GM13976 (cell line): ENCODE measurements at regions not wholly inside any gene's neighbourhood (a gene's known extent, or its start where the extent isn't known, plus 50 kb on each side); places are given as distances from the start of the nearest gene placed in this dataset.
A peak's percentile ranks its signal among the peaks of the same experiment; 100 is the strongest.

Experiments used
- DNase-seq: peaks from one replicate; pipeline ENCODE4 v3.0.0; 2012; ENCODE audit warnings: low spot score
- CTCF ChIP-seq: IDR thresholded peaks from 2 replicates; pipeline ENCODE4 v1.5.1; 2012; ENCODE audit warnings: borderline replicate concordance, mild to moderate bottlenecking; ENCODE audit not compliant: insufficient read depth; ENCODE audit errors: extremely low read depth, missing control alignments, control extremely low read depth
- in situ Hi-C: fragments of 300-500 bp; cut with MboI; formaldehyde crosslinking; loops from one replicate; pipeline ENCODE4 v1.12.0; 2022; ENCODE audit warnings: low sequenced_read_pairs, mixed read lengths, inconsistent platforms; ENCODE audit not compliant: unreplicated experiment

GRCh38 chr19:29449371-29449770 is 76.4 kb upstream of the VSTM2B start:
- in situ Hi-C loops = no loop called here
- no peak for TF ChIP-seq CTCF
- DNase-seq = no peak

GRCh38 chr19:29450306-29450705 is 75.5 kb upstream of the VSTM2B start:
- TF ChIP-seq CTCF = no peak
- DNase-seq = no peak
- in situ Hi-C loops = no loop called here

- no peak for DNase-seq
- in situ Hi-C loops = no loop called here
- TF ChIP-seq CTCF = no peak
Measured at GRCh38 chr19:29450812-29451211, 75.0 kb upstream of the VSTM2B start.

- no peak for DNase-seq
- TF ChIP-seq CTCF = no peak
- in situ Hi-C loops = no loop called here
Measured at GRCh38 chr19:29454109-29454508, 71.7 kb upstream of the VSTM2B start.

- TF ChIP-seq CTCF = no peak
- in situ Hi-C loops = no loop called here
- no peak for DNase-seq
Measured at GRCh38 chr19:29457413-29457812, 68.4 kb upstream of the VSTM2B start.

- TF ChIP-seq CTCF = peak; percentile 22
- in situ Hi-C loops = no loop called here
Measured at GRCh38 chr19:29467824-29468401, 57.9 kb upstream of the VSTM2B start.

More at GRCh38 chr19:29467824-29468401, 57.9 kb upstream of the VSTM2B start:
- DNase-seq = no peak
